HL-60 (cell line): ENCODE measurements at regions not wholly inside any gene's neighbourhood (a gene's known extent, or its start where the extent isn't known, plus 50 kb on each side); places are given as distances from the start of the nearest gene placed in this dataset.

Source experiments
- CTCF ChIP-seq: IDR thresholded peaks from one replicate; pipeline ENCODE4 v1.5.1; 2011; ENCODE audit warnings: low read length, control low read depth, inconsistent platforms; ENCODE audit not compliant: insufficient read depth
- GABPA ChIP-seq: IDR thresholded peaks from 2 replicates; pipeline ENCODE4 v1.6.1; 2012; ENCODE audit warnings: low read depth
- POLR2AphosphoS5 ChIP-seq: IDR thresholded peaks from 2 replicates; pipeline ENCODE4 v1.6.1; 2012; ENCODE audit warnings: low read depth
- REST ChIP-seq: IDR thresholded peaks from 2 replicates; pipeline ENCODE4 v1.6.1; 2012; ENCODE audit warnings: low read depth; ENCODE audit not compliant: insufficient replicate concordance

GRCh38 chr4:110998320-110998719 lies 375.4 kb upstream of the PITX2 start:
- TF ChIP-seq POLR2AphosphoS5 (no peak), REST (no peak), GABPA (no peak), CTCF (no peak)
